ENCODE measurements at regions not wholly inside any gene's neighbourhood (a gene's known extent, or its start where the extent isn't known, plus 50 kb on each side); places are given as distances from the start of the nearest gene placed in this dataset.

- DNase-seq: no peak
Measured at GRCh38 chrX:10085223-10085622, 71.6 kb upstream of the CLCN4 start.

GRCh38 chrX:10086676-10087075, 70.1 kb upstream of the CLCN4 start:
- no peak for DNase-seq

- no peak for DNase-seq
Measured at GRCh38 chrX:10087391-10087790, 69.4 kb upstream of the CLCN4 start.

- no peak for DNase-seq
Measured at GRCh38 chrX:10089378-10089795, 67.4 kb upstream of the CLCN4 start.

- no peak for DNase-seq
Measured at GRCh38 chrX:10090319-10090718, 66.5 kb upstream of the CLCN4 start.

- no peak for DNase-seq
Measured at GRCh38 chrX:10095246-10095645, 61.5 kb upstream of the CLCN4 start.

GRCh38 chrX:10095698-10096432, 60.9 kb upstream of the CLCN4 start:
- no peak for DNase-seq

- no peak for DNase-seq
Measured at GRCh38 chrX:10098270-10098713, 58.5 kb upstream of the CLCN4 start.

- DNase-seq: no peak
Measured at GRCh38 chrX:10099411-10099810, 57.4 kb upstream of the CLCN4 start.

- DNase-seq: no peak
Measured at GRCh38 chrX:10101269-10101668, 55.5 kb upstream of the CLCN4 start.

GRCh38 chrX:10102046-10102704, 54.6 kb upstream of the CLCN4 start:
- no peak for DNase-seq

- DNase-seq: no peak
Measured at GRCh38 chrX:10103023-10103422, 53.8 kb upstream of the CLCN4 start.

- DNase-seq: peak; percentile 13
Measured at GRCh38 chrX:10104958-10105658, 51.7 kb upstream of the CLCN4 start.

- DNase-seq: no peak
Measured at GRCh38 chrX:10106806-10107205, 50.0 kb upstream of the CLCN4 start.

Data from midbrain (tissue), 1 donor.